Tibial nerve (tissue), 4 donors: ENCODE measurements at regions not wholly inside any gene's neighbourhood (a gene's known extent, or its start where the extent isn't known, plus 50 kb on each side); places are given as distances from the start of the nearest gene placed in this dataset.

Experiments
- CTCF ChIP-seq, 5 experiments: fragments of 200-600 bp in 3 of 5; fragments of 450-650 bp in 2 of 5; sonication (generic) in 3 of 5; IDR thresholded peaks; one replicate each; pipeline ENCODE4 v1.5.1; 2016 to 2019; ENCODE audit warnings: antibody characterized with exemption in 5 of 5, mild to moderate bottlenecking in 3 of 5, moderate library complexity in 2 of 5
- EP300 ChIP-seq, 2 donors: sonication (generic); formaldehyde crosslinking; IDR thresholded peaks; one replicate each; pipeline ENCODE4 v1.6.1; 2017; ENCODE audit warnings: antibody characterized with exemption in 2 of 2, mild to moderate bottlenecking in 1 of 2
- POLR2A ChIP-seq, 2 donors: fragments of 450-650 bp; IDR thresholded peaks; one replicate each; pipeline ENCODE4 v1.6.1; 2017; ENCODE audit warnings: antibody characterized with exemption in 2 of 2, mild to moderate bottlenecking in 2 of 2, moderate library complexity in 2 of 2

- TF ChIP-seq CTCF (IDR thresholded peaks at IDR 0.05) (peak; percentile 77 to 92 (median 82)), EP300 (IDR thresholded peaks at IDR 0.05) (no peak), POLR2A (IDR thresholded peaks at IDR 0.05) (no peak)
These were observed 1029.1 kb upstream of the KLHL29 start for GRCh38 chr2:22355816-22356433.
